ENCODE measurements at regions not wholly inside any gene's neighbourhood (a gene's known extent, or its start where the extent isn't known, plus 50 kb on each side); places are given as distances from the start of the nearest gene placed in this dataset.

GRCh38 chr21:27315373-27315772 is 348.5 kb upstream of the ADAMTS5 start:
- H3K36me3 Mint-ChIP-seq (ENCODE audit: low read depth, unreplicated experiment), result no peaks in the 10 kb centered on the region
- H3K36me3 ChIP-seq (ENCODE audit: insufficient read depth, low read length), result no peaks in the 10 kb centered on the region
- H3K4me3 Mint-ChIP-seq (ENCODE audit: unreplicated experiment), result no peak overlapping the region
- H3K27me3 ChIP-seq (ENCODE audit: insufficient read depth, low read length), result no peaks in the 10 kb centered on the region
- no peaks in the 10 kb centered on the region for H3K27me3 Mint-ChIP-seq (ENCODE audit: low read depth, unreplicated experiment)
- FAIRE-seq (no peak), DNase-seq (ENCODE audit: low read depth) (no peak)
- no peak overlapping the region for H2AFZ ChIP-seq (ENCODE audit: low read depth, low read length)
- no peak overlapping the region for H3K27ac ChIP-seq (ENCODE audit: low read depth, low read length)
- no peaks in the 10 kb centered on the region for H3K4me1 ChIP-seq (ENCODE audit: insufficient read depth, low read length)
- H3K4me3 ChIP-seq (ENCODE audit: insufficient read depth, low read depth, low read length), result no peak overlapping the region
- H3K9me3 Mint-ChIP-seq (ENCODE audit: unreplicated experiment), result peaks cover 10% of the 10 kb centered on the region
- H3K79me2 ChIP-seq (ENCODE audit: insufficient read depth, low read length), result no peaks in the 10 kb centered on the region
- no peaks in the 10 kb centered on the region for H4K20me1 ChIP-seq (ENCODE audit: insufficient read depth, low read length)
- no peak overlapping the region for H3K27ac Mint-ChIP-seq (ENCODE audit: unreplicated experiment)
- no peak overlapping the region for H3K4me2 ChIP-seq (ENCODE audit: low read length)
- no peaks in the 10 kb centered on the region for H3K4me1 Mint-ChIP-seq (ENCODE audit: low read depth, unreplicated experiment)
- TF ChIP-seq, protein P1, sequence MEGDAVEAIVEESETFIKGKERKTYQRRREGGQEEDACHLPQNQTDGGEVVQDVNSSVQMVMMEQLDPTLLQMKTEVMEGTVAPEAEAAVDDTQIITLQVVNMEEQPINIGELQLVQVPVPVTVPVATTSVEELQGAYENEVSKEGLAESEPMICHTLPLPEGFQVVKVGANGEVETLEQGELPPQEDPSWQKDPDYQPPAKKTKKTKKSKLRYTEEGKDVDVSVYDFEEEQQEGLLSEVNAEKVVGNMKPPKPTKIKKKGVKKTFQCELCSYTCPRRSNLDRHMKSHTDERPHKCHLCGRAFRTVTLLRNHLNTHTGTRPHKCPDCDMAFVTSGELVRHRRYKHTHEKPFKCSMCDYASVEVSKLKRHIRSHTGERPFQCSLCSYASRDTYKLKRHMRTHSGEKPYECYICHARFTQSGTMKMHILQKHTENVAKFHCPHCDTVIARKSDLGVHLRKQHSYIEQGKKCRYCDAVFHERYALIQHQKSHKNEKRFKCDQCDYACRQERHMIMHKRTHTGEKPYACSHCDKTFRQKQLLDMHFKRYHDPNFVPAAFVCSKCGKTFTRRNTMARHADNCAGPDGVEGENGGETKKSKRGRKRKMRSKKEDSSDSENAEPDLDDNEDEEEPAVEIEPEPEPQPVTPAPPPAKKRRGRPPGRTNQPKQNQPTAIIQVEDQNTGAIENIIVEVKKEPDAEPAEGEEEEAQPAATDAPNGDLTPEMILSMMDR (IDR thresholded peaks at IDR 0.05; ENCODE audit: insufficient read depth, low read depth, low read length), result no peak
- TF ChIP-seq EZH2 (IDR thresholded peaks at IDR 0.05; ENCODE audit: insufficient read depth, low read length), result no peak
- no peak overlapping the region for H3K9ac ChIP-seq (ENCODE audit: low read length)
- no peaks in the 10 kb centered on the region for H3K9me3 ChIP-seq (ENCODE audit: insufficient read depth, low read depth, low read length)

DNA sequence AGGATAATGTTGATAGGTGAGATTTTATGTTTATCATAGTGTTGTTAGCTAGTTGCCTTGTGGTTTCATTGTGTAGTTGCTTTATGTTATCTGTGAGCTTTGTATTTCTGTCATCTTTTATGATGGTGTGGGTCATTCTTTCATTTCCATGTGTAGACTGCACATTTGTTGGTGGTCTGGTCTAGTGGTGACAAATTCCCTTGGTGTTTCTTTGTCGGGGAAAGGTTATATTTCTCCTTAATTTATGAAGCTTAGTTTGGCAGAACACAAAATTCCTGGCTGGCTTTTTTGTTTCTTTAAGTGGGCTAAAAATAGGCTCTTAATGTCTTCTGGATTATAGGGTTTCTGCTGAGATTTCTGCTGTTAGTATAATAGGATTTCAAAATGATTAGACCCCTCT is 347.2 kb upstream of the ADAMTS5 start:
- no peaks in the 10 kb centered on the region for H3K36me3 ChIP-seq (ENCODE audit: insufficient read depth, low read length)
- Mint-ChIP-seq H3K27ac (ENCODE audit: unreplicated experiment) (no peak overlapping the region), H3K36me3 (ENCODE audit: low read depth, unreplicated experiment) (no peaks in the 10 kb centered on the region), H3K4me1 (ENCODE audit: low read depth, unreplicated experiment) (no peaks in the 10 kb centered on the region), H3K9me3 (ENCODE audit: unreplicated experiment) (peaks cover 10% of the 10 kb centered on the region), H3K4me3 (ENCODE audit: unreplicated experiment) (no peak overlapping the region), H3K27me3 (ENCODE audit: low read depth, unreplicated experiment) (no peaks in the 10 kb centered on the region)
- DNase-seq (ENCODE audit: low read depth) (no peak), FAIRE-seq (no peak)
- no peak overlapping the region for H2AFZ ChIP-seq (ENCODE audit: low read depth, low read length)
- H3K79me2 ChIP-seq (ENCODE audit: insufficient read depth, low read length), result no peaks in the 10 kb centered on the region
- no peaks in the 10 kb centered on the region for H4K20me1 ChIP-seq (ENCODE audit: insufficient read depth, low read length)
- no peaks in the 10 kb centered on the region for H3K4me1 ChIP-seq (ENCODE audit: insufficient read depth, low read length)
- H3K9ac ChIP-seq (ENCODE audit: low read length), result no peak overlapping the region
- H3K4me2 ChIP-seq (ENCODE audit: low read length), result no peak overlapping the region
- no peaks in the 10 kb centered on the region for H3K9me3 ChIP-seq (ENCODE audit: insufficient read depth, low read depth, low read length)
- H3K27me3 ChIP-seq (ENCODE audit: insufficient read depth, low read length), result no peaks in the 10 kb centered on the region
- H3K4me3 ChIP-seq (ENCODE audit: insufficient read depth, low read depth, low read length), result no peak overlapping the region
- H3K27ac ChIP-seq (ENCODE audit: low read depth, low read length), result no peak overlapping the region
- TF ChIP-seq EZH2 (IDR thresholded peaks at IDR 0.05; ENCODE audit: insufficient read depth, low read length), result no peak
- TF ChIP-seq, protein P1 (IDR thresholded peaks at IDR 0.05; ENCODE audit: insufficient read depth, low read depth, low read length), result no peak

GRCh38 chr21:27306791-27307775 is 340.2 kb upstream of the ADAMTS5 start:
- Mint-ChIP-seq H3K4me1 (ENCODE audit: low read depth, unreplicated experiment) (no peaks in the 10 kb centered on the region), H3K4me3 (ENCODE audit: unreplicated experiment) (no peak overlapping the region), H3K27me3 (ENCODE audit: low read depth, unreplicated experiment) (peaks cover 2% of the 10 kb centered on the region), H3K27ac (ENCODE audit: unreplicated experiment) (no peak overlapping the region), H3K9me3 (ENCODE audit: unreplicated experiment) (no peaks in the 10 kb centered on the region), H3K36me3 (ENCODE audit: low read depth, unreplicated experiment) (no peaks in the 10 kb centered on the region)
- TF ChIP-seq, protein P1 (IDR thresholded peaks at IDR 0.05; ENCODE audit: insufficient read depth, low read depth, low read length), result no peak
- no peak for TF ChIP-seq EZH2 (IDR thresholded peaks at IDR 0.05; ENCODE audit: insufficient read depth, low read length)
- DNase-seq (ENCODE audit: low read depth) (no peak), FAIRE-seq (no peak)
- H3K79me2 ChIP-seq (ENCODE audit: insufficient read depth, low read length), result no peaks in the 10 kb centered on the region
- no peak overlapping the region for H2AFZ ChIP-seq (ENCODE audit: low read depth, low read length)
- no peaks in the 10 kb centered on the region for H3K27me3 ChIP-seq (ENCODE audit: insufficient read depth, low read length)
- no peak overlapping the region for H3K4me2 ChIP-seq (ENCODE audit: low read length)
- H3K27ac ChIP-seq (ENCODE audit: low read depth, low read length), result no peak overlapping the region
- no peaks in the 10 kb centered on the region for H3K9me3 ChIP-seq (ENCODE audit: insufficient read depth, low read depth, low read length)
- H3K4me1 ChIP-seq (ENCODE audit: insufficient read depth, low read length), result no peaks in the 10 kb centered on the region
- H3K4me3 ChIP-seq (ENCODE audit: insufficient read depth, low read depth, low read length), result no peak overlapping the region
- no peaks in the 10 kb centered on the region for H4K20me1 ChIP-seq (ENCODE audit: insufficient read depth, low read length)
- no peaks in the 10 kb centered on the region for H3K36me3 ChIP-seq (ENCODE audit: insufficient read depth, low read length)
- no peak overlapping the region for H3K9ac ChIP-seq (ENCODE audit: low read length)
